BLaER1 treated with 17β-estradiol and CSF1 and Interleukin-3, amounts not matched to agents 10 nM and 100 nM (cell line): ENCODE measurements at regions not wholly inside any gene's neighbourhood (a gene's known extent, or its start where the extent isn't known, plus 50 kb on each side); places are given as distances from the start of the nearest gene placed in this dataset.

ENCODE experiments used
- H3K27ac ChIP-seq, 11 experiments: shearing (Covaris generic); formaldehyde crosslinking; 2 replicates each; pipeline ENCODE4 v1.8.1; 2022
- H3K27me3 ChIP-seq, 11 experiments: shearing (Covaris generic); formaldehyde crosslinking; 2 replicates each; pipeline ENCODE4 v1.8.1; 2022
- H3K36me3 ChIP-seq, 11 experiments: shearing (Covaris generic); formaldehyde crosslinking; 2 replicates each; pipeline ENCODE4 v1.8.1; 2022
- H3K4me1 ChIP-seq, 10 experiments: shearing (Covaris generic); formaldehyde crosslinking; 2 replicates each; pipeline ENCODE4 v1.8.1; 2022
- H3K4me2 ChIP-seq, 11 experiments: shearing (Covaris generic); formaldehyde crosslinking; 2 replicates each; pipeline ENCODE4 v1.8.1; 2022
- H3K4me3 ChIP-seq, 10 experiments: shearing (Covaris generic); formaldehyde crosslinking; 2 replicates each; pipeline ENCODE4 v1.8.1; 2022
- H3K9ac ChIP-seq, 11 experiments: shearing (Covaris generic); formaldehyde crosslinking; 2 replicates each; pipeline ENCODE4 v1.8.1; 2022
- H3K9me3 ChIP-seq, 11 experiments: shearing (Covaris generic); formaldehyde crosslinking; replicated peaks in 1 of 11; 2 replicates each; pipeline ENCODE4 v1.8.1; 2022
- H4K20me1 ChIP-seq, 11 experiments: shearing (Covaris generic); formaldehyde crosslinking; 2 replicates each; pipeline ENCODE4 v1.8.1; 2022
- Cebpa-rat ChIP-seq, 11 experiments: shearing (Covaris generic); IDR thresholded peaks; 2 replicates each; pipeline ENCODE4 v1.8.1; 2022

- TF ChIP-seq Cebpa-rat (IDR thresholded peaks at IDR 0.05): no peak
- no peaks in the 10 kb centered on the region for H3K27me3 ChIP-seq
- H3K4me2 ChIP-seq: no peak overlapping the region
- H3K9ac ChIP-seq: no peak overlapping the region
- peaks cover 0 to 11% (median 6%) of the 10 kb centered on the region in 11 experiments; a peak in 9 of 22 replicates for H3K9me3 ChIP-seq
- H3K27ac ChIP-seq: no peak overlapping the region
- H3K36me3 ChIP-seq: no peaks in the 10 kb centered on the region
- no peaks in the 10 kb centered on the region for H4K20me1 ChIP-seq
- peaks cover 6 to 29% (median 12%) of the 10 kb centered on the region in 10 experiments; a peak in 18 of 20 replicates for H3K4me1 ChIP-seq
- H3K4me3 ChIP-seq: no peak overlapping the region
Observed at GRCh38 chr5:17161662-17162061, 55.8 kb upstream of the BASP1 start.

GRCh38 chr5:17163221-17163620, 54.2 kb upstream of the BASP1 start:
- Histone ChIP-seq H3K27ac (no peak overlapping the region), H4K20me1 (no peaks in the 10 kb centered on the region), H3K4me1 (peaks cover 2 to 22% (median 10%) of the 10 kb centered on the region in 10 experiments; a peak in 18 of 20 replicates), H3K4me3 (no peak overlapping the region), H3K4me2 (no peak overlapping the region), H3K9ac (no peak overlapping the region), H3K36me3 (no peaks in the 10 kb centered on the region), H3K27me3 (no peaks in the 10 kb centered on the region), H3K9me3 (peaks cover 0 to 11% (median 6%) of the 10 kb centered on the region in 11 experiments; a peak in 9 of 22 replicates)
- no peak for TF ChIP-seq Cebpa-rat (IDR thresholded peaks at IDR 0.05)

GRCh38 chr5:17167171-17167891, 50.1 kb upstream of the BASP1 start:
- no peak overlapping the region for H3K4me3 ChIP-seq
- H4K20me1 ChIP-seq: no peaks in the 10 kb centered on the region
- no peak overlapping the region for H3K4me2 ChIP-seq
- no peak overlapping the region for H3K27ac ChIP-seq
- peaks cover 0 to 5% (median 2%) of the 10 kb centered on the region in 11 experiments; a peak in 7 of 22 replicates for H3K9me3 ChIP-seq
- H3K36me3 ChIP-seq: no peaks in the 10 kb centered on the region
- H3K9ac ChIP-seq: no peak overlapping the region
- H3K4me1 ChIP-seq: peaks cover 0 to 15% (median 0%) of the 10 kb centered on the region in 10 experiments; a peak in 1 of 20 replicates
- H3K27me3 ChIP-seq: no peaks in the 10 kb centered on the region
- TF ChIP-seq Cebpa-rat (IDR thresholded peaks at IDR 0.05): no peak
